ENCODE measurements at regions not wholly inside any gene's neighbourhood (a gene's known extent, or its start where the extent isn't known, plus 50 kb on each side); places are given as distances from the start of the nearest gene placed in this dataset.

DNA sequence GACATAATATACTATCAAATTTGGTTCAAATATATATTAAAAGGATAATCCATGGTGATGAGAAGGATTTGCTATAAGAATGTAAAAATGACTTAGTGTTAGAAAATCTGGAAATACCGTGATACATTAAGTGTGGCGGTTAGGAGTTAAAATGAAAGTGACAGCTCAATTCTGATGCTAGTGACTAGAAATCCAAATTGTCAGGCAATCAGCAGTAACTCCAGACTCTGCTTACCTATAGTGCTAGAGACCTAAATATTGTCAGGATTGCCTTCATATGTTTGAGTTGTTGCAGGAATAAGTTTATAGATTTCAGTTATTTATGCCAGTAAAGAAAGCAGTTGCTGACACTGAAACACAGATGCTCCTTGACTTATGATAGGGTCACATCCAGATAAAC lies 737.4 kb downstream of the MRPL39 start:
- Histone ChIP-seq H3K27me3 (replicated peaks) (no peaks in the 10 kb centered on the region), H3K4me1 (replicated peaks) (no peaks in the 10 kb centered on the region), H3K36me3 (no peaks in the 10 kb centered on the region), H3K4me3 (no peak overlapping the region), H3K9me3 (replicated peaks) (no peaks in the 10 kb centered on the region), H3K27ac (no peak overlapping the region)
- DNase-seq (ENCODE audit: low read depth in 1 of 2, low spot score in 2 of 2): no peak

DNA sequence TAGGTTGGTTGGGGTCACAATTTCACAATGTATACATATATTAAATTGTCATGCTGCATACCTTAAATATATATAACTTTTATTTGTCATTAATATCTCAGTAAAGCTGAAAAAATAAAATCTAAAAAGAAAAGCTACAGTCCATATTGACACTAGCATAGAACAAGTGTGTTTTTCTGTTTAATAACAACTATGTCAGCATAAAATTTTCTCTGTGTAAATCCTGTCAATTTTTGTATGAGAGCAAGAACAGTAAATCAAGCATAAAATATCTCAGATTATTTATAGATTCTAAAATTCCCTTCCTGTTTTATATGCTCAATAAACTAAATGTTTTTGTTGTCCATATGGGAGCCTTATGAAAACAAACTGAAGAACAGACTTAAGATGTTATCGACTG lies 739.2 kb downstream of the MRPL39 start:
- H3K36me3 ChIP-seq: no peaks in the 10 kb centered on the region
- H3K27ac ChIP-seq: no peak overlapping the region
- H3K4me1 ChIP-seq (replicated peaks): no peaks in the 10 kb centered on the region
- H3K27me3 ChIP-seq (replicated peaks): no peaks in the 10 kb centered on the region
- no peak for DNase-seq (ENCODE audit: low read depth in 1 of 2, low spot score in 2 of 2)
- H3K9me3 ChIP-seq (replicated peaks): no peaks in the 10 kb centered on the region
- H3K4me3 ChIP-seq: no peak overlapping the region

DNA sequence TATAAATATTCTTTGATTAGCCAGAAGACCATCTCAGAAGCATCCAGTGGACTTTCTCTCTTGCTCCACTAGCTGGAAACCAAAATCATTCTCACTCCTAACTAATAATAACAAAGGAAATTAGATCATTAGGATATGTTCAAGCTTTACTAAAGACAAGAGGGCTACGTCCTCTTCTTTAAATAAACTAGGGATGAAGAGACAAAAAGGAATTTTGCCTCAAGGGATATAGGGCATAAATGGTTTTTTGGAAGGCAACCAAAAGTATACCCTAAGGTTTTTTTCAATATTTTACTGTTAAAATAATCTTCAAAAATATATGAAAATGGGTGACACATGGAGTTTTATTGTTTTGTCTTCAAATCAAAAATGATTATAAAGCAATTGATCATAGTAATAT lies 745.8 kb downstream of the MRPL39 start:
- no peaks in the 10 kb centered on the region for H3K4me1 ChIP-seq (replicated peaks)

DNA sequence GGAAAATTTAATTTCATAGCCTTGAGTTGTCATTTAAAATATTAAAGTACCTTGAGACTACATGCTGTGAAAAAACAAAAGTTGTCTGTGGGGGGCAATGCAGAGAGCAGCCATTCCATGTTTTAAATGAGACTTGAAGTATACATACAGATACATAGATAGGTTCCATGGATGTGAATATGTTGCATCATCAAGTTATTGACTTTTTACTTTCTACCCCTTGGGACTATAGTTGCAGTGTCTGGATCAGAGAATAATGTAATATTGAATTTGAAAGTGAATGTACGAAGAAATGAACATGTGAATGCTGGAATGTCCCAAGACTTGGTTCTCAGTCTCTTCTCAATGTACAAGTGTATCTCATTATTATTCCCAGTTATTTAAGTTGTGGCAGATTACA lies 751.0 kb downstream of the MRPL39 start:
- Histone ChIP-seq H3K27ac (no peak overlapping the region), H3K4me3 (no peak overlapping the region), H3K4me1 (replicated peaks) (no peaks in the 10 kb centered on the region), H3K27me3 (replicated peaks) (no peaks in the 10 kb centered on the region), H3K36me3 (no peaks in the 10 kb centered on the region), H3K9me3 (replicated peaks) (no peaks in the 10 kb centered on the region)
- DNase-seq (ENCODE audit: low read depth in 1 of 2, low spot score in 2 of 2): no peak

More for the DNA sequence above, 745.8 kb downstream of the MRPL39 start:
- Histone ChIP-seq H3K27me3 (replicated peaks) (no peaks in the 10 kb centered on the region), H3K9me3 (replicated peaks) (no peaks in the 10 kb centered on the region), H3K36me3 (no peaks in the 10 kb centered on the region), H3K4me3 (no peak overlapping the region), H3K27ac (no peak overlapping the region)
- DNase-seq (ENCODE audit: low read depth in 1 of 2, low spot score in 2 of 2): no peak

DNA sequence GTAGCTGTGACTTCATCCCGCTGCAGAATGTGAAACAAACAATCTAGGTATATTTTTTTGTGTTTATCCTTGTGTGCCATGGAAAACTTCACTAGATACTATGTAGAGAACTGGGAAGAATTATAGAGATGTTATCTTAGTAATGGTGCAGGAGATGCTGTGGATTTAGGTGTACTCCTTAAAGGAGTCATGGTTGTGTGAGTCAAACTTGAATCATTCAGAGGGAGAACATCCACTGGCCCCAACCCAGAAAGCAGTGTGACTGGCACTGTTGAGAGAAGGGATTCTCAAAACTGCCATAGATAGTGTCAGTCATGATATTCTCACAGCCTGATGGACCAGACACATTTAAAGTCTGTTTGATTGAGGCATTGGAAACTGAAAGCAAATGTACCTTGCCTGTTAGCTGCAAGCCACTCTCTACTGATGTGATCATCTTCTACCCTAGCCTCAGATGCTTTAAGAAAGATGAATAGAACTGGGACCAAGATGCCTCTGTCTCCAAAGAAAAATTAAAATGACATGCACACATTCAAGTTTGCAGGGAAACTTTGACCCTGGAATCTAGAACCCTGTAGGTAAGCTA lies 754.6 kb downstream of the MRPL39 start:
- Histone ChIP-seq H3K36me3 (no peaks in the 10 kb centered on the region), H3K27ac (no peak overlapping the region), H3K9me3 (replicated peaks) (no peaks in the 10 kb centered on the region), H3K27me3 (replicated peaks) (no peaks in the 10 kb centered on the region), H3K4me1 (replicated peaks) (no peaks in the 10 kb centered on the region), H3K4me3 (no peak overlapping the region)
- DNase-seq (ENCODE audit: low read depth in 1 of 2, low spot score in 2 of 2): no peak

DNA sequence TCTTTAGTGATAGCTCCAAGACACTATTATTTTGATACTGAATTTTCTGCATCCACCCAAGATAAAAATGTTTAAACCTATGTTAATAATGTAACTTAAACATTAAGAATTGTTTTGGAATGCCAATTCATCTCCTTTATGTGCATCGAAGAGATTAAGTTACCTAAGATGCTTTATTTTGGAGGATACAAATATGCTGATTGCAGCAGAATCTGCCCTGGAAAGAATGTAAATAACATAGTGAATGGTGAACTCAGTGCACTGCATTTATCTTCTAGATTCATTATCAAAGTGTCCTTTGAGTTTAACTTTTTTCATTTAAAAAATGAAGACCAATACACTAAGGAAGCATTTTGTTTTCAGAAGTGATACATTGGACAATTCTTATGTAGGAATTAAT lies 757.2 kb downstream of the MRPL39 start:
- H3K4me1 ChIP-seq (replicated peaks): no peaks in the 10 kb centered on the region
- H3K4me3 ChIP-seq: no peak overlapping the region
- DNase-seq (ENCODE audit: low read depth in 1 of 2, low spot score in 2 of 2): no peak
- H3K9me3 ChIP-seq (replicated peaks): no peaks in the 10 kb centered on the region
- no peak overlapping the region for H3K27ac ChIP-seq
- no peaks in the 10 kb centered on the region for H3K27me3 ChIP-seq (replicated peaks)
- H3K36me3 ChIP-seq: no peaks in the 10 kb centered on the region

DNA sequence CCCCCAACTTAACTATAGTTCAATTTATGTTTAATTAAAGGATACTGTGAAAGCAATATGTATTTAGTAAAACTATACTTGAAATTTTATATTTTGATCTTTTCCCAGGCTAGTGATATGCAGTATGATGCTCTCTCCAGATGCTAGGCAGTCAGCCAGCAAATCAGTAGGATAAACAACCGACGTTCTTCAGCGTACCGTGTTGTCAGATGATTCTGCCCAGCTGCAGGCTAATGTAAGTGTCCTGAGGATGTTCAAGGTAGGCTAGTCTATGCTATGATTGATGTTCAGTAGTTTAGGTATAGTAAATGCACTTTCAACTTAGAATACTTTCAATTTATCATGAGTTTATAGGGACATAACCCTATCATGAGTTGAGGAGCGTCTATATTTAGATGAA lies 762.6 kb downstream of the MRPL39 start:
- DNase-seq (ENCODE audit: low read depth in 1 of 2, low spot score in 2 of 2): no peak
- no peak overlapping the region for H3K27ac ChIP-seq
- no peaks in the 10 kb centered on the region for H3K9me3 ChIP-seq (replicated peaks)
- no peaks in the 10 kb centered on the region for H3K27me3 ChIP-seq (replicated peaks)
- no peaks in the 10 kb centered on the region for H3K4me1 ChIP-seq (replicated peaks)
- H3K36me3 ChIP-seq: no peaks in the 10 kb centered on the region
- no peak overlapping the region for H3K4me3 ChIP-seq

DNA sequence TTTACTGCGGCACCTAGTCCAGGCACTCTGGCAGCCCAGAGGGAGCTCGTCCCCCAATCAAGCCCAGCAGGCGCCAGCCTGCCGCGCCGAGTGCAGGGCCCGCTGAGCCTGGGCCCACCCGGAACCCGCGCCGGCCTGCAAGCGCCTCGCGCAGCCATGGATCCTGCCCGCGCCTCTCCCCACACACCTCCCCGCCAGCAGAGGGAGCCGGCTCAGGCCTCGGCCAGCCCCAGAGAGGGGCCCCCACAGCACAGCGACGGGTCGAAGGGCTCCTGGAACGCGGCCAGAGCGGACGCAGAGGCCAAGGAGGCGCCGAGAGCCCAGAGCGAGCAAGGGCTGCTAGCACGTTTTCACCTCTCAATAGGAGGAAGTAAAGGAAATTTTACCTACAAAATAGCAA lies 767.0 kb downstream of the MRPL39 start:
- DNase-seq (ENCODE audit: low read depth in 1 of 2, low spot score in 2 of 2): no peak
- Histone ChIP-seq H3K36me3 (no peaks in the 10 kb centered on the region), H3K27ac (no peak overlapping the region), H3K4me1 (replicated peaks) (no peaks in the 10 kb centered on the region), H3K4me3 (no peak overlapping the region), H3K9me3 (replicated peaks) (no peaks in the 10 kb centered on the region), H3K27me3 (replicated peaks) (no peaks in the 10 kb centered on the region)

DNA sequence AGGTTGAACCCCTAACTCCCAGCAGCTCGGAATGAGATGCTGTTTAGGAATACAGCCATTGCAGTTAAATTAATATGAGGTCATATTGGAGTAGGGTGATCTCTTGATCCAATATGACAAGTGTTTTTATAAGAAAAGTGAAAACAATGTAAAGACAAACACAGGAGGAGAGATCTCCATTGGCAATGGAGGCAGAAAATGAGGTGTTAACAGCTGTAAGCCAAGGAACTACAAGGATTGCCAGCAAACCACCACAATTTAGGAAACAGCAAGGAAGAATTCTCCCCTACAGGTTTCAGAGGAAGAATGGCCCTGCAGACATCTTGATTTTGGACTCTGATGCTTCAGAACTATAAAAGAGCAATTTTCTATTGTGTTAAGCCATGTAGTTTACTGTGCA lies 774.3 kb downstream of the MRPL39 start:
- no peaks in the 10 kb centered on the region for H3K4me1 ChIP-seq (replicated peaks)
- no peaks in the 10 kb centered on the region for H3K9me3 ChIP-seq (replicated peaks)
- H3K27me3 ChIP-seq (replicated peaks): no peaks in the 10 kb centered on the region
- DNase-seq (ENCODE audit: low read depth in 1 of 2, low spot score in 2 of 2): no peak
- H3K36me3 ChIP-seq: no peaks in the 10 kb centered on the region
- no peak overlapping the region for H3K4me3 ChIP-seq
- no peak overlapping the region for H3K27ac ChIP-seq

DNA sequence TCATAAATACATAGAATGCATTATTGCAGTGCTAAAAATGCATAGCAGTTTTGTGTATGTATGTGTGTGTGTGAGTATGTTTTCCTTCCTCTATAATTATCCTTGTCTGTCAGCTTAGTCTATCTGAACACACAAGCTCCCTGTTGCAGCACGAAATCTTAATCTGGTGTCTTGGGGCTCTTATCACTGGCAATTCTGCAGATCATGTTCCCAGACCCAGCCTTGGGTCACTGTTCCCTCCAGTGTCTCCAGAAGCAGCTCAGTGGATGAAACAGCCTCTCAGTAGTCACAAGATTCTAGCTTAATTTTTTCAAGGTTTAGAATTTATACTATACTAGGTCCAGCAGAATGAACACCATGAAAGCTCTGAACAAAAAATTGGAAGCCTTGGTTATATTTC lies 777.9 kb downstream of the MRPL39 start:
- no peak for DNase-seq (ENCODE audit: low read depth in 1 of 2, low spot score in 2 of 2)
- Histone ChIP-seq H3K27ac (no peak overlapping the region), H3K4me3 (no peak overlapping the region), H3K36me3 (no peaks in the 10 kb centered on the region), H3K9me3 (replicated peaks) (no peaks in the 10 kb centered on the region), H3K4me1 (replicated peaks) (no peaks in the 10 kb centered on the region), H3K27me3 (replicated peaks) (no peaks in the 10 kb centered on the region)

DNA sequence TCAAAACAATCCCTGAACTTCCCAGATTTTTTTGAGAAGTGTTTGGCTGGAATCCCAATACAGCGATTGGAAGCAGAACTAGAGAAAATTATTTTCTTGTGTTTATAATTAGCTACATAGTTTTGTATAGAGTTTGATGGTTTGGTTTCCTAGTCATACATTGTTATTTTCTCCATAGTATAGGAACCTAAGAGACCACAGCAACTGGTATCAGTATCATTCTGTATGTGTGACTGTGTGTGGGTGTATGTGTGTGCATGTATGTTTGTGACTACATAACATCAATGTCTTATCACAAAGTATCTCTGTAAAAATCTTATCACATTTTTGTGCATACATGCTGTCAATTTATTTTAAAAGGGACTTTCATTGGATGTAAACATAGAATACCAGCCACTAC lies 780.5 kb downstream of the MRPL39 start:
- H3K27ac ChIP-seq: no peak overlapping the region
- no peaks in the 10 kb centered on the region for H3K36me3 ChIP-seq
- no peak for DNase-seq (ENCODE audit: low read depth in 1 of 2, low spot score in 2 of 2)
- no peaks in the 10 kb centered on the region for H3K9me3 ChIP-seq (replicated peaks)
- H3K4me3 ChIP-seq: no peak overlapping the region
- no peaks in the 10 kb centered on the region for H3K4me1 ChIP-seq (replicated peaks)
- H3K27me3 ChIP-seq (replicated peaks): no peaks in the 10 kb centered on the region

DNA sequence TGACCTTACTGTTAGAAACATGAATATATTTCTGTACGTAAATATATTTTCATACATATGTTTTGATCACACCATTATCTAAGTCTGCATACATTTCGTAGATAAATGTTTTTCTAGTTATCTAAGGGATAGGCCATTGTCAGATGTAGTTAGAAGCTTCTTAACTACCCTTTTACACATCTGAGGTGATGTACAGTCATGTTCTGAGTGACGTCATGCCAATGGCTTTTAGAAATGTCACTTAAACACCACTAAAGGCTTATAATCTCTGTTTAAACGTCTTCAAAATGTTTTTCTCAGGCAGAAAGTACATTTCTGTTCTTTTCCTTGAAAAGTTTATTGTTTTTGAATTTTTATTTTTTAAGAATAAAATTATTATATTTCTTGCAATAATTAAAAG lies 781.9 kb downstream of the MRPL39 start:
- Histone ChIP-seq H3K27me3 (replicated peaks) (no peaks in the 10 kb centered on the region), H3K27ac (no peak overlapping the region), H3K9me3 (replicated peaks) (no peaks in the 10 kb centered on the region), H3K4me3 (no peak overlapping the region), H3K4me1 (replicated peaks) (no peaks in the 10 kb centered on the region), H3K36me3 (no peaks in the 10 kb centered on the region)
- DNase-seq (ENCODE audit: low read depth in 1 of 2, low spot score in 2 of 2): no peak

DNA sequence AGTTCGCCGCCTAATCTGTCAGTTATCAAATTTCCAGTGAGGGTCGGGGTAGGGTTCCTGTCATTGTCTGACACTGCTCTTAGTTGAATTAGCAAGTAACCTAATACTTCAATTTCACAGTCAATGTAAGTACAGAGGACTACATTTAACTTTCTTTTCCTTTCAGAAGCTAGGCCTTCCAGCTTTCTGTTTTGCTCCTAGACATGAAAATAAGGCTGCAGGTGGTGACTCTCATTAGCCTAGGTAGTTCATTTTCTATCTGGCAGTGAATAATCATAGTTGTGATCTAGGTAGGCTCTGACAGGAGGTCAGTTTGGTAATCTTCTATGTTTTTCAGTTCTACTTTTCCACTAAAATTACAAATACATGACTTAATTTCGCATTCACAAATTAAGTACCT lies 783.1 kb downstream of the MRPL39 start:
- no peak overlapping the region for H3K4me3 ChIP-seq
- no peaks in the 10 kb centered on the region for H3K27me3 ChIP-seq (replicated peaks)
- H3K4me1 ChIP-seq (replicated peaks): no peaks in the 10 kb centered on the region
- H3K36me3 ChIP-seq: no peaks in the 10 kb centered on the region
- H3K27ac ChIP-seq: no peak overlapping the region
- H3K9me3 ChIP-seq (replicated peaks): no peaks in the 10 kb centered on the region
- no peak for DNase-seq (ENCODE audit: low read depth in 1 of 2, low spot score in 2 of 2)

DNA sequence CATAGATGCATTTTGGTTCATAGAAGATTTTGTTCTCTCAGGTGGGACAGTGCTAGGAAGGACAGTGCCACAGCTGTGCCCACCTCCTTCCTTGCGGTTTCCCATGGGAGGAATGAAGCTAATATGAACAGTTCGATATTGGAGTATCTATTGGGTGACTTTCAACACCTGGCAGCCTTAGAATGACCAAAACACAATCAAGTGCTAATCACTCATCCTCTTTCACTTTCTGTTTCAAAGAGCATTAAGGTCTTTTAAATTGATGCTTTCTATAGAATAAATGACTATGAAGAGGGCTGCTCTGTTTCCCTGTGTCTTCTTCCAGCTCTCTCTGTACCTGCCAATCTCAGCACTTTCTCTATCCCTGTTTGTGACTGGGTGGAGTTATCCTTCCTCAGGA lies 784.0 kb downstream of the MRPL39 start:
- Histone ChIP-seq H3K36me3 (no peaks in the 10 kb centered on the region), H3K9me3 (replicated peaks) (no peaks in the 10 kb centered on the region), H3K4me3 (no peak overlapping the region), H3K4me1 (replicated peaks) (no peaks in the 10 kb centered on the region), H3K27ac (no peak overlapping the region), H3K27me3 (replicated peaks) (no peaks in the 10 kb centered on the region)
- no peak for DNase-seq (ENCODE audit: low read depth in 1 of 2, low spot score in 2 of 2)

DNA sequence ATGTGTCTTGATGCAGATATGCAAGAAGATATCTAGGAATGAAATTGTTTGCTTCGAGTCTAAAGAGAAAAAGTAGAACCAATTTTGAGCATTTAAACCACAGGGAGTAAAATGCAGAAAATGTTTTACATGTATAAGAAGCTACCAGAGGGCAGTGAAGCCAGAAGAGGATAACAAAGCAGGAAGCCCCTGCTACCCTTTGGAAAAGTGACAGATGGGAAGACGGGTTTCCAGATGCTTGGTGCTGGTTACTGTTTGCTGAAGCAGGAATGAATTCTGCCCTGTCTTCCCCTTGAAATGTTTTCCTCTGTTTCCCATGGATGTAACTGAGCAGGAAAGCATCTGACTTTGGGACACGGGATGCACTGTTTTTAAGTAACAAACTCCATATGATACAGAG lies 822.2 kb downstream of the MRPL39 start:
- no peak for DNase-seq (ENCODE audit: low read depth in 1 of 2, low spot score in 2 of 2)
- Histone ChIP-seq H3K27me3 (replicated peaks) (no peaks in the 10 kb centered on the region; the same call in none of the 2 replicates), H3K4me1 (replicated peaks) (no peaks in the 10 kb centered on the region), H3K36me3 (no peaks in the 10 kb centered on the region), H3K4me3 (no peak overlapping the region), H3K9me3 (replicated peaks) (no peaks in the 10 kb centered on the region), H3K27ac (no peak overlapping the region)

Data from SJSA1 (cell line).